Spinal cord (tissue), 9 donors: ENCODE measurements at regions not wholly inside any gene's neighbourhood (a gene's known extent, or its start where the extent isn't known, plus 50 kb on each side); places are given as distances from the start of the nearest gene placed in this dataset.

ENCODE experiments used
- DNase-seq, 6 donors: peaks; one replicate each; pipeline versions ENCODE4 v3.0.0 to v3.0.0-alpha.2; 2013 to 2015; ENCODE audit warnings: low spot score in 6 of 6, low read depth in 4 of 6
- H3K27ac ChIP-seq: one replicate; pipeline ENCODE4 v1.5.1; 2013; ENCODE audit warnings: low read depth, low read length, control low read depth
- H3K27me3 ChIP-seq: one replicate; pipeline ENCODE4 v1.6.1; 2013; ENCODE audit warnings: low read length; ENCODE audit not compliant: control insufficient read depth, insufficient read depth
- H3K36me3 ChIP-seq: one replicate; pipeline ENCODE4 v1.6.1; 2013; ENCODE audit warnings: low read length; ENCODE audit not compliant: control insufficient read depth, insufficient read depth
- H3K4me1 ChIP-seq: one replicate; pipeline ENCODE4 v1.6.1; 2013; ENCODE audit warnings: low read length; ENCODE audit not compliant: control insufficient read depth, insufficient read depth
- H3K4me3 ChIP-seq: one replicate; pipeline ENCODE4 v1.5.1; 2013; ENCODE audit warnings: low read depth, low read length, control low read depth
- H3K9me3 ChIP-seq: one replicate; pipeline ENCODE4 v1.6.1; 2013; ENCODE audit warnings: low read length; ENCODE audit not compliant: control insufficient read depth, insufficient read depth
- WGBS: methylation state at CpG from one replicate; pipeline ENCODE4 v1.1.5; 2013; ENCODE audit warnings: missing lambda C conversion rate; ENCODE audit not compliant: insufficient coverage; 5-methylcytosine and 5-hydroxymethylcytosine counted together
- donor health status: healthy.

DNA sequence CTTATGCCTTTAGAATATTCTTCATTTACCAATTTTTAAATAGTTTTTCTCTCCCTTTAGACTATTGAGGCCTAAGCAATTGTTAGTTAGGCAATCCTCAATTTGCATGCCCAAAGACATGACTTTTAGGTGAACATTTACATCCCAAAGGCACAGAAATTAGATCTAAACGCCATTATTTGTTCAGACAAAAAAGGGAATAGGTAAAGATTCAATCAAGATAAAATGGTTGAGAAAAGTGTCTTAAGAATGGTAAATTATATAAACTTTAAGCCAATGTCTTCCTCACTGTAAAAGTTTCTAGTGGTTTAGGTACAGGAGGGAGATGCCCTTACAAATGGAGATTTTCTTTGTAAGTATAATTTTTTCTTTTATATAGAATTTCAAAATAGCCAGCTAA is 50.2 kb upstream of the MME start:
- Histone ChIP-seq H3K27me3 (no peaks in the 10 kb centered on the region), H3K36me3 (no peaks in the 10 kb centered on the region), H3K9me3 (no peaks in the 10 kb centered on the region), H3K4me1 (no peaks in the 10 kb centered on the region), H3K27ac (no peak overlapping the region), H3K4me3 (no peak overlapping the region)
- no peak for DNase-seq
- no CpG with 5 or more reads among the region's 1 CpG for WGBS

DNA sequence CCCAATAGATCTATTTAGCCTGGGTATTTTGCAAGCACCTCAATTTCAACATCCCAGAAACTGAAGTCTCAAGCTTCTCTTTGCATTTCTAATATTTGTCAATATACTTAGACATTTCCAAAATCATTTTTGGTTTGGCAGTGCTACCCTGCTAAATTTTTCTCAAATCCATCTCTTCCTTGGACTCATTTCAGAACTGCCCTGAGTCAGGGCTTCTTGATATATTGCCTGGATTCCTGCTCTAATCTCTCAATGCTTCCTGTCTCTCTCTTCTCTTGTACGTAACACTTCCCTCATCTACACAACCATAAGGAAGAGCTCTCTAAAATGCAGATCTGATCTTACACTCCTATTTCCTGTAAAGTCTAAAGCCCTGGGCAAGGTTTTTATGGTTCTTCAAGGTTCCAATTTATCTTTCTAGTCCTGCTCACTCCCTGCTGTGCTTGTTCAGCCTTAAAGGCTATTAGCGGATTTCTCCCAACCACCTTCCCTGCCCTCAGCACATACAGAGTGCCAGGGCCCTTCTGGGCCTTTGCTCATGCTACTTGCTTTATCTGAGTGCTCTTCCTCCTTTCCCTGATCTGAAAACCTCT is 53.0 kb upstream of the MME start:
- H3K4me3 ChIP-seq: no peak overlapping the region
- WGBS: 67% methylated on average over 2 of the region's 2 CpGs
- no peaks in the 10 kb centered on the region for H3K36me3 ChIP-seq
- H3K4me1 ChIP-seq: no peaks in the 10 kb centered on the region
- no peak overlapping the region for H3K27ac ChIP-seq
- DNase-seq: peak in 1 of 6 donors; percentile 9
- H3K9me3 ChIP-seq: no peaks in the 10 kb centered on the region
- H3K27me3 ChIP-seq: no peaks in the 10 kb centered on the region

DNA sequence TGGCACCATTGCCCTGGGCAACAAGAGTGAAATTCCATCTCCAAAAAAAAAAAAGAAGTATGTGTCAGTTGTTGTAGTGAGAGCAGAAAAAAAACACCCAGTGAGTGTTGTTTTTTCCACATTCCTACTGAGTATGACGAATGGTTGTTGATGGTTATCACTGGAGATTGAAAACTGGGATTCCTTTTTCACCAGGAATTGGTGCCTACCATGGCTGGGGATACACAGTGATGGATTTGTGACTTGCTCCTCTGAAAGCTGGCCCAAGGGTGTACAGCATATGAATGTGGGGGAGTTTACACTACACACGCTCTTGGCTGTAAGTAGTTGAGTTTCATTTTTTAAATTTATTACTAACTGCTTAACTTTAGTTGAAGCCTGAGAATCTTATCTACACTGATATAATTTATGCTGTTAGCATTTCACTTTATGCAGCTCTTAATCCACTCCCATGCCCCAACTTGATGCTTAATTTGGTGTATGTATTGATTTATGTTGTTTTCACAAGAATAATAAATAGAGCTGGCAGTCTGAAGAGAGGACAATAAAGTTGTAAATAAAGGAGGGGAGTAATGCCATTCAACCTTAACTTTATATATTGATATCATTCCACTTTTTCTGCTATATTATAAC is 56.0 kb upstream of the MME start:
- no peak overlapping the region for H3K4me3 ChIP-seq

DNA sequence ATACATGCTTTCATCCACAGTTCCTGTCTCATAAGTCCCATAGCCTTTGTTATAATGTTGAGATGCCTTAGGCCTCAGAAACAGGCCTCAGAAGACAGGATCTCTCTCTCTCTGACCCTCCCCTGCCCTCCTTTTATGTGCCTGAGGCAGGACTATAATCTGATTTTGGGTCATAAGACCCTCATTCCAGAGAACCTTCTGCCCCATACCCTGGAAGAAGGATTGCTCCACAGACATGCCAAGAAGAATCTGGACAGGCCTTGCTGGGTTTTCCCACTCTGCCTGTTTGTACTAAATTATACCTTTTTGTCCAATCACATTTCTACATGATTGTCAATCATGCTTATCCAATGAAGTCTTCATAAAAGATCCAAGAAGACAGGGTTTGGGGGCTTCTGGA is 57.2 kb upstream of the MME start:
- Histone ChIP-seq H3K4me1 (no peaks in the 10 kb centered on the region), H3K9me3 (no peaks in the 10 kb centered on the region), H3K36me3 (no peaks in the 10 kb centered on the region), H3K27ac (no peak overlapping the region), H3K27me3 (no peaks in the 10 kb centered on the region), H3K4me3 (no peak overlapping the region)
- no peak for DNase-seq

More for the DNA sequence above, 56.0 kb upstream of the MME start:
- no peaks in the 10 kb centered on the region for H3K4me1 ChIP-seq
- no peaks in the 10 kb centered on the region for H3K27me3 ChIP-seq
- no peak for DNase-seq
- no peaks in the 10 kb centered on the region for H3K9me3 ChIP-seq
- H3K36me3 ChIP-seq: no peaks in the 10 kb centered on the region
- no peak overlapping the region for H3K27ac ChIP-seq
- WGBS: no CpG with 5 or more reads among the region's 2 CpGs

DNA sequence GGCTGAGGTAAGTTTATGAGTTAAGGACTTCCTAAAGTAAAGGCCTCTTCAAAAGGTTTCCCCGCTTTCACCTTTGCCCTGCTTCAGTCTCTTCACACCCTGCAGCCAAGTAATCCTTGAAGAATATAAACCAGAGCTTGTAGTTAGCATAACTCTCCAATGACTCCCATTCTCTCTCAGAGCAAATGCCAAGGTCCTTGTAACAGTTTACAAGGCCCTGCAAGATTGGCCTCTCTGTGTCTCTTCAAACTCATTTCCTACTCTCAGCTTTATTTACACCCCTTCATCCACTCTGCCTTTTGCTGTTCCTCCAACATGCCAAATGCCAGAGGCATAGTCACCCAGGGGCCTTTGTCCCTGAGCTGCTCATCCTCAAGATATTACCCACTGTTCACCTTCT is 60.5 kb upstream of the MME start:
- Histone ChIP-seq H3K4me1 (no peaks in the 10 kb centered on the region), H3K9me3 (no peaks in the 10 kb centered on the region), H3K27me3 (no peaks in the 10 kb centered on the region), H3K27ac (no peak overlapping the region), H3K36me3 (no peaks in the 10 kb centered on the region), H3K4me3 (no peak overlapping the region)
- DNase-seq: no peak
- 100% methylated on average over 1 of the region's 1 CpG for WGBS

DNA sequence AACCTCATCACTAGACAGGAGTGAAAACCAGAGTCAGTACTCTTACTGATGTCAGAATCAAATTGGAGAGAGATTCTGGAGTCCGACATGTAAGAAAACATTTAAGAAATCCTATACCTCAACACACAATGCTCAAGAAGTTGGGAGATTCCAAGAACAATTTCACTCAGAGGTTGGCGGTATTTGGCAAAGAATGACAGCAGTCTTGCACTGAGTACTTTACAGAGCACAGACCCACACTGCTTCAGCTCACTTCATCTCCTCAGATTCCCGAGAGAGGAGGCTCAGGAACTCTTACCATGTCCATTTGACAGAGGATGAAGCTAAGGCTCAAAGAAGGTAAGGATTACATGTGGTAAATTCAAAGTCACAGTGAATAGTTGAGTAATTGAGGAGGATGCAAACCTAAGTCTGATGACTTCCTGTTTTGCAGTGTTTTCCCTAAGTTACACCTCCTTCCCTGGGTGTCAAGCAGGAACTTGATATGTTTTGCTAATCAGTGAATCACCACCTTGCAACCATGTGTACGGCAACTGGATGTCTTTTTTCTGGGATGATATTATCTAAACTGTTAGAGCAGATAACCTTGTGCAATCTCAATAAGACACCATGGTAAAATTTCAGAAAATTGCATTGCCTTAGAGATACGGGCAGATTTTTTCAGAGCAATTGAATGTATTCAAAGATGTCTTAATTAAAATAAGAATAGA is 61.3 kb upstream of the MME start:
- Histone ChIP-seq H3K27me3 (no peaks in the 10 kb centered on the region), H3K4me3 (no peak overlapping the region), H3K36me3 (no peaks in the 10 kb centered on the region), H3K27ac (no peak overlapping the region), H3K4me1 (no peaks in the 10 kb centered on the region), H3K9me3 (no peaks in the 10 kb centered on the region)
- no peak for DNase-seq
- 100% methylated on average over 1 of the region's 5 CpGs for WGBS

DNA sequence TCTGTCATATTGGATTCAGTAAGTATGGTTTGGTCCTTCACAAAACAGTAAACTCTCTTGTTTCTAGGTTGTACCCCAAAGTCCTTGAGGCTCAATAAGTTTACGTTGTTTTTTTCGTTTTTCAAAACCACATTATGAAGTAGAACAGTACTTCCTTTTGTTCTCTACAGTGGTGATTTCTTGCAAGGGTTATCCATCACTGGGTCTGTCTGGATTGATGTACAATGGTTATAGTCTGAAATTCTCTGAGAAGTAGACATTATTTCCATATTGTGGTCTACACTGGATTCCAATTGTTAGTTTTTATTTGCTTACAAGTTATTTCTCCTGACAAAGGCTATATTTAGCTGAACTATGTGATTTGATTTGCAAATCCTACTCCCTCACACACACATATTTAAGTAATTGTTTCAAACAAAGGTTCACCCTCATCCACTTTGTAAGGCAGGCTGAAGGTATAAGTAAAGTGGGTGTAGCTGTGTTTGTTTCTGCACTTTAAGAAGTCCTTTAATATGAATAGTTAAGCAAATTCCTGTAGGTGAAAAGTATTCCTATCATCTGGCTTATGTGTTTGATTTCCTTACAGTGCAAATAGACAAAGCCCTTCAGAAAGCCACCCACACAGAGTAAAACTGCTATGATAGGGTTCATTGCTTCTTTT is 64.2 kb upstream of the MME start:
- Histone ChIP-seq H3K36me3 (no peaks in the 10 kb centered on the region), H3K27me3 (no peaks in the 10 kb centered on the region), H3K9me3 (no peaks in the 10 kb centered on the region), H3K4me3 (no peak overlapping the region), H3K4me1 (no peaks in the 10 kb centered on the region), H3K27ac (no peak overlapping the region)
- WGBS: no CpG with 5 or more reads among the region's 2 CpGs
- DNase-seq: no peak

DNA sequence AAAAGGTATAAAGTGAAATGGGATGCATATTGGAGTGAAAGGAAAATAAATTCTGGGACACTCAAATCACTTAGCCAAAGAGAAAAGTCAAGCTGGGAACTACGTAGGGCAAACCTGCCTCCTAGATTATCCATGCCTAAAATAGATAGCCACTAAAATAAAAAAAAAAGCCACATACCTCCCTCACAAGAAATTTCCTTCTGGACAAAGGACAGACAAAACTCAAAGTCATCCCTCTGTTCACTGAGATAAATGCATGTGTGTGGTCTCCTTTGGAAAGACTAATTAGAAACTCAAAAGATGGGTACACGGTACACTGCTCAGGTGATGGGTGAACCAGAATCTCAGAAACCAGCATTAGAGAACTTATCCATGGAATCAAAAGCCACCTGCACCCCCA is 65.2 kb upstream of the MME start:
- DNase-seq: no peak
- no peaks in the 10 kb centered on the region for H3K4me1 ChIP-seq
- no peak overlapping the region for H3K4me3 ChIP-seq
- no CpG with 5 or more reads among the region's 2 CpGs for WGBS
- no peaks in the 10 kb centered on the region for H3K27me3 ChIP-seq
- no peak overlapping the region for H3K27ac ChIP-seq
- no peaks in the 10 kb centered on the region for H3K36me3 ChIP-seq
- H3K9me3 ChIP-seq: no peaks in the 10 kb centered on the region

DNA sequence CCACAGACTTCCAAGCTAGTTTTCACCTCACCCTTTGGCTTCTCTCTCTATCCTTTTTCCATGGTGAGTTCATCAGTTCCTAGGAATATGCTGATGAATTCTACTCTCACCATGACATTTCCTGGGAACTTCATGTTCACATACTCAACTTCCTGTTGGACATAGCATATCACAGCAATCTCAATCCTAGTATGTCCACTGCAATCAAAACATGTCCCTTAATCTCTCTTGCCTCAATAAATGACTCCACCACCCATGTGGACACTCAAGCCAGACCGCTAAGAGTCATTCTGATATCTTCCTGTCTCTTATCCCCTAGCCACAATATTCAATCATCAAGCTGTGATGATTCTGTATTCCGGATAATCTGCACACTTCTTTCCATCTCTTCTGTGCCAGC is 66.7 kb upstream of the MME start:
- peaks cover 2% of the 10 kb centered on the region for H3K27me3 ChIP-seq
- no peaks in the 10 kb centered on the region for H3K36me3 ChIP-seq

More for the DNA sequence above, 66.7 kb upstream of the MME start:
- DNase-seq: no peak
- Histone ChIP-seq H3K9me3 (no peaks in the 10 kb centered on the region), H3K27ac (no peak overlapping the region), H3K4me3 (no peak overlapping the region), H3K4me1 (no peaks in the 10 kb centered on the region)
- WGBS: 100% methylated on average over 2 of the region's 2 CpGs
